ENCODE measurements at regions not wholly inside any gene's neighbourhood (a gene's known extent, or its start where the extent isn't known, plus 50 kb on each side); places are given as distances from the start of the nearest gene placed in this dataset.
"Not testable (repeated sequence)": the region's sequence is repeated elsewhere in the genome, so short reads cannot be mapped to it uniquely, and the experiment has no call there.

DNA sequence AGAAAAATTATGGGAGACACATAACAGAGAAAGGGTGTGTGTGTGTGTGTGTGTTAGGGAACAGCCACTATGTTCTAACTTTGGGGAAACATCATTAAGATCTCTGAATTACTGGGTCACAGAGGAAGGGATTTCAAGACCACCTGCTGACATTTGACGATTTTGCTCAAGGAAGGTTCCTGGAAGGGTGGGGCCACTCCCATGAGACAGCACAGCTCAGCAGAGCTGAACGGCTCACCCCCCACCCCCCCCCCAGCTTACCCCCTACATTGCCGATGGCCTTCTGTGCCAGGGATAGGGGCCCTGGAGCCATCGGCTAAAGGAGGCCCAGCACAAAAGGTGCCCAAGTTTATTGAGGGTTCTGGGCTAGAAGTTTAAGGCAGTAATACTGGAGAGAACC, 122.4 kb downstream of the NPIPB11 start:
- H3K4me3 ChIP-seq (ENCODE audit: control insufficient read depth in 1 of 7, extremely low read depth in 1 of 7, insufficient read depth in 4 of 7, low read depth in 2 of 7, low read length in 6 of 7); H3K27me3 ChIP-seq (replicated peaks in 2 of 5; ENCODE audit: control insufficient read depth in 4 of 5, insufficient read depth in 5 of 5, low read length in 4 of 5); H3K9me3 ChIP-seq (ENCODE audit: control extremely low read depth in 1 of 5, control insufficient read depth in 4 of 5, insufficient read depth in 2 of 5, low read depth in 1 of 5, low read length in 4 of 5); H3K36me3 ChIP-seq (ENCODE audit: control insufficient read depth in 4 of 4, insufficient read depth in 4 of 4, low read length in 3 of 4); CTCF ChIA-PET; H3K4me1 ChIP-seq (ENCODE audit: control extremely low read depth in 1 of 4, control insufficient read depth in 4 of 4, insufficient read depth in 4 of 4, low read length in 3 of 4); DNase-seq; H3K27ac ChIP-seq (ENCODE audit: insufficient read depth in 1 of 2, low read depth in 1 of 2, low read length in 2 of 2, poor library complexity in 1 of 2, severe bottlenecking in 2 of 2); POLR2A ChIA-PET: not testable (repeated sequence)
- WGBS (ENCODE audit: insufficient coverage) = no CpG with 5 or more reads among the region's 4 CpGs

DNA sequence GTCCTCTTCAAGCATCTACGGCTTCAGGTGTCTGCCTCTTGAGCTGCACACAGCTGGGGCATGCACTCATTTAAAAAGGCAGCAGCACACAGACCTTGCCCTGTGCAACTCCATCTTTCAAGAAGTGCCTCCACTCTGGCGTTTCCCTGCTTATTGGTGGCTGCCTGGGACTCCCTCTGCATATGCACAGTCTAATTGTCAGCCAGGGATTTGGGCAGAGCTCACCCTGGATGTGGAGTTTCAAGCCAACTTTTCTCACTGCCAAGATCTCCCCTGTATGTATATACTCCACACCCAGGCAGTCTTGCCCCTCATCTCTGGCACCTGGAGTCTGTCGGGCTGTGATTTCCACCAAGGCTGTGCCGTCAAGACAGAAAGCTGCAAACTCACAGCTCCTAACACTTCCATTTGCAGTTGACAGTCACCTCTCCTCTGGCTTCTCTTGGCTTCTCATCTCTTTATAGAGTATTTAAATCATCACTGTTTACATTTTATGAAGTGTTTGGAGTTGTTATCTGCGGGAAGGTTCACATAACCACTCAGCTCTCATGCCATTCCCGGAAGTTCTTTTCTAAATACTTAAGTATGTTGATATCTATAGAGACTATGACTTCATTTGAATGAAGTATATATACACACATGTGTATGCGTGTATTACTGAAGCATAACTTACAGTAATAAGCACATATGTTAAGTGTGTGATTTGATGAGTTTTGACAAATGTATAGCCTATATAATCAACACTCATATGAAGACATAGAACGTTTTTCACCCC, 128.2 kb downstream of the NPIPB11 start:
- CTCF ChIA-PET; H3K9me3 ChIP-seq (ENCODE audit: control extremely low read depth in 1 of 5, control insufficient read depth in 4 of 5, insufficient read depth in 2 of 5, low read depth in 1 of 5, low read length in 4 of 5); H3K4me1 ChIP-seq (ENCODE audit: control extremely low read depth in 1 of 4, control insufficient read depth in 4 of 4, insufficient read depth in 4 of 4, low read length in 3 of 4); POLR2A ChIA-PET; DNase-seq; H3K27ac ChIP-seq (ENCODE audit: insufficient read depth in 1 of 2, low read depth in 1 of 2, low read length in 2 of 2, poor library complexity in 1 of 2, severe bottlenecking in 2 of 2); H3K27me3 ChIP-seq (replicated peaks in 2 of 5; ENCODE audit: control insufficient read depth in 4 of 5, insufficient read depth in 5 of 5, low read length in 4 of 5); H3K4me3 ChIP-seq (ENCODE audit: control insufficient read depth in 1 of 7, extremely low read depth in 1 of 7, insufficient read depth in 4 of 7, low read depth in 2 of 7, low read length in 6 of 7); H3K36me3 ChIP-seq (ENCODE audit: control insufficient read depth in 4 of 4, insufficient read depth in 4 of 4, low read length in 3 of 4): not testable (repeated sequence)
- no CpG with 5 or more reads among the region's 8 CpGs for WGBS (ENCODE audit: insufficient coverage)

- H3K27me3 ChIP-seq (replicated peaks in 2 of 5; ENCODE audit: control insufficient read depth in 4 of 5, insufficient read depth in 5 of 5, low read length in 4 of 5); H3K9me3 ChIP-seq (ENCODE audit: control extremely low read depth in 1 of 5, control insufficient read depth in 4 of 5, insufficient read depth in 2 of 5, low read depth in 1 of 5, low read length in 4 of 5); H3K4me3 ChIP-seq (ENCODE audit: control insufficient read depth in 1 of 7, extremely low read depth in 1 of 7, insufficient read depth in 4 of 7, low read depth in 2 of 7, low read length in 6 of 7); H3K4me1 ChIP-seq (ENCODE audit: control extremely low read depth in 1 of 4, control insufficient read depth in 4 of 4, insufficient read depth in 4 of 4, low read length in 3 of 4); DNase-seq; CTCF ChIA-PET; POLR2A ChIA-PET; H3K36me3 ChIP-seq (ENCODE audit: control insufficient read depth in 4 of 4, insufficient read depth in 4 of 4, low read length in 3 of 4); H3K27ac ChIP-seq (ENCODE audit: insufficient read depth in 1 of 2, low read depth in 1 of 2, low read length in 2 of 2, poor library complexity in 1 of 2, severe bottlenecking in 2 of 2): not testable (repeated sequence)
- 100% methylated on average over 1 of the region's 5 CpGs for WGBS (ENCODE audit: insufficient coverage)
Measured at GRCh38 chr16:29276446-29276845, 130.1 kb downstream of the NPIPB11 start.

DNA sequence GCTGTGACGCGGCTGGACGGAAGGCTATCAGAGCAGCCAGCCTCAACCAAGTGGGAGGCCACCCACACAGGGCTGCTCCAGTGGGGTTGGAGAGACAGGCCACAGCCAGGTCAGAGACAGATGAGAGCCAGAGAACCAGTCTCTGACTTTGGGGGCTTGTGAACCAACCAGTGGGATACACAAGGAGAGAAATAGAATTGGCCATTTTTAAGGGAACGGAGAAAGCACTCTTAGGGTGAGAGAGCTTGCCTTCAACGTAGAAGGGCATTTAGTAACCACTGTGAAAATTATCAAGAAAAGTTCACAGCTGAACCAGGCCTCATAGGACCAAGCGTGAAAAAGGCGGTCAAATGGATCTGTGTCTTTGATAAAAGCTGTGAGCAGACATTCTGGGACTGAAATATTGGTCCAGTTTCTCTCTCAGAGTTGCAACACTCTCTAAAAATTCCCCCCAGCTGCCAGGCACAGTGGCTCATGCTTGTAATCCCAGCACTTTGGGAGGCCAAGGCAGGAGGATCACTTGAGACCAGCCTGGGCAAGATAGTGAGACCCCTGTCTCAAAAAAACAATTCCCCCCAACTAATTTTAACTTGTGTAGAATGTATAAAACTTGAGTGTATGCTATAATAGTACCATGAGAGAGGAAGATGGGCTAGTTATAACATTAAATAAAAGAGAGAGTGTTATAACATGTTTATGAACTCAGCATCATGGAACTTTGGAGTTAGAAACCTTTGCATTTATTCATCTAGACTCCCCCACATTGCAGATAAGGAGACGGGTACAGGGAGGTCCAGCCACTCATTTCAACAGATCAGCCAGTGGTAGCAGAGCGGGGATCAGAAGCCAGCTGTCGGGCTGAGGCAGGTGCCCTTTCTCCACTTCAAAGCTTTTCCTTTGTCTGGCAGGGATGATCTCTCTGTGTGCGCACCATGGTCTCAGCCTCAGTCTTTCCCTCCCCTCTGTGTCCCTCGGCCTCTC, 132.2 kb downstream of the NPIPB11 start:
- POLR2A ChIA-PET; H3K4me1 ChIP-seq (ENCODE audit: control extremely low read depth in 1 of 4, control insufficient read depth in 4 of 4, insufficient read depth in 4 of 4, low read length in 3 of 4); CTCF ChIA-PET; H3K36me3 ChIP-seq (ENCODE audit: control insufficient read depth in 4 of 4, insufficient read depth in 4 of 4, low read length in 3 of 4); H3K4me3 ChIP-seq (ENCODE audit: control insufficient read depth in 1 of 7, extremely low read depth in 1 of 7, insufficient read depth in 4 of 7, low read depth in 2 of 7, low read length in 6 of 7); H3K27ac ChIP-seq (ENCODE audit: insufficient read depth in 1 of 2, low read depth in 1 of 2, low read length in 2 of 2, poor library complexity in 1 of 2, severe bottlenecking in 2 of 2); H3K27me3 ChIP-seq (replicated peaks in 2 of 5; ENCODE audit: control insufficient read depth in 4 of 5, insufficient read depth in 5 of 5, low read length in 4 of 5); H3K9me3 ChIP-seq (ENCODE audit: control extremely low read depth in 1 of 5, control insufficient read depth in 4 of 5, insufficient read depth in 2 of 5, low read depth in 1 of 5, low read length in 4 of 5): not testable (repeated sequence)
- 93% methylated on average over 6 of the region's 12 CpGs for WGBS (ENCODE audit: insufficient coverage)
- DNase-seq = peak in 1 of 3 donors; percentile 14

DNA sequence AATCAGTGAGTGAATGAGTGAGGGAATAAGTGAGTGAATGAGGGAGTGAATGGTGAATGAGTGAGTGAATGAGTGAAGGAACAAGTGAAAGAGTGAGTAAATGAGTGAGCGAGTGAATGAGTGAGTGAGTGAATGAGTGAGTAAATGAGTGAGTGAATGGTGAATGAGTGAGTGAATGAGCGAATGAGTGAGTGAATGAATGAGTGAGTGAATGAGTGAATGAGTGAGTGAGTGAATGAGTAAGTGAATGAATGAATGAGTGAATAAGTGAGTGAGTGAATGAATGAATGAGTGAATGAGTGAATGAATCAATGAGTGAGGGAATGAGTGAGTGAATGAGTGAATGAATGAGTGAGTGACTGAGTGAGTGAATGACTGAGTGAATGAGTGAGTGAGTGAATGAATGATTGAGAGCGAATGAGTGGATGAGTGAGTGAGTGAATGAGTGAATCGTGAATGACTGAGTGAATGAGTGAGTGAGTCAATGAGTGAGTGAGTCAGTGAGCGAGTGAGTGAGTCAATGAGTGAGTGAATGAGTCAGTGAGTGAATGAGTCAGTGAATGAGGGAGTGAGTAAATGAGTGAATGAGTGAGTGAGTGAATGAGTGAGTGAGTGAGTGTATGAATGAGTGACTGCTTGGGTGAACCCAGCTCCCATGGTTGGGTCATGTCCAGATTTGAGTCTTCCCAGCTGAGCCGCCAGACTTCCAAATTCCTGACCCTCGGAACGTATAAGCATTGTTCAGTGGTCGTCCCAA, 133.0 kb downstream of the NPIPB11 start:
- H3K27ac ChIP-seq (ENCODE audit: insufficient read depth in 1 of 2, low read depth in 1 of 2, low read length in 2 of 2, poor library complexity in 1 of 2, severe bottlenecking in 2 of 2); CTCF ChIA-PET; H3K4me3 ChIP-seq (ENCODE audit: control insufficient read depth in 1 of 7, extremely low read depth in 1 of 7, insufficient read depth in 4 of 7, low read depth in 2 of 7, low read length in 6 of 7); H3K9me3 ChIP-seq (ENCODE audit: control extremely low read depth in 1 of 5, control insufficient read depth in 4 of 5, insufficient read depth in 2 of 5, low read depth in 1 of 5, low read length in 4 of 5); POLR2A ChIA-PET; H3K27me3 ChIP-seq (replicated peaks in 2 of 5; ENCODE audit: control insufficient read depth in 4 of 5, insufficient read depth in 5 of 5, low read length in 4 of 5); H3K36me3 ChIP-seq (ENCODE audit: control insufficient read depth in 4 of 4, insufficient read depth in 4 of 4, low read length in 3 of 4); H3K4me1 ChIP-seq (ENCODE audit: control extremely low read depth in 1 of 4, control insufficient read depth in 4 of 4, insufficient read depth in 4 of 4, low read length in 3 of 4): not testable (repeated sequence)
- DNase-seq = peak in 2 of 3 donors; percentile 33 to 58
- 97% methylated on average over 6 of the region's 9 CpGs for WGBS (ENCODE audit: insufficient coverage)

DNA sequence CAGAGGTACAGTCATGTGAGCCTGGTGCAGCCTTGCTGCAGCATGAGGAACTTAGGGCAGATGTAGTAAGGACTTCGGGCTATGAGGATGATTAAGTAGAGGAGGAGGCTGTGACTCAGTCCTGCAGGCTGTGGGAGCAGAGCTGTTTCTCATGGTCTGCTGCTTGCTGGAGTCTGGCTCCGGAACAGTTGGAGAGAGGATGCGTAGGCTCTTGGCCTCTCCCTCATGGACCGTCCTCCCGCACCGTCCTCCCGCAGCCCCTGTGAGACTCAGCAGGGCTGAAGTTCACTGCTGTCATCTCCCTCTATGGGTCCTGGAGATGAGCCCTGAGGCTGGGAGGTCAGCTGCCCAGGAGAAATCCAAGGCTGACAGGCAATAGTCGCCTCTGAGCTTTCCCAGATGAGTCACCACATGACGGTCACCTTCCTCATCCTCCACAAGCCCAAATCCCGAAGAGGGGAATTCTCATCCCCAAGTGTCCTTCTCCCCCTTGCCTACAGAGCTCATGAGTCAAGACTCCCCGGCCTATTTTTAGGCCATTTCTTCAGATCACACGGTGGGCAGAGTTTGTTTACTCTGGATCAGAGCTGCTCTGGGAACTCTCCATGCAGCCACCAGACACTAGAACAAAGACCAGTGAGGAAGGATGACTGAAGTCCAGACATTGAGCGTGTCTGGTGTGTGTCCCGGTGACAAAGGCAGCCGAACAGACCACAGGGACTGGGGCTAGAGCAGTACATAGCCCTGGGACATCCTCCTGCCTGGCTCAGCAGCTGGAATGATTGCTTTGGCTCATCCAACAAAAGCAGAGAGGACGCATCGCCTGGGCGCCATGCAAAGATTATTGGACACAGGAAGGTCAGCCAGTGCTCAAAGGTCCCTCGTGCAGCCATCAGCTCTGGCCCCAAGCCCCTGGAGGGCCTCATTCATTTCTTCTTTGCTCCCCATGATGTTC, 134.5 kb downstream of the NPIPB11 start:
- 97% methylated on average over 12 of the region's 19 CpGs for WGBS (ENCODE audit: insufficient coverage)
- H3K36me3 ChIP-seq (ENCODE audit: control insufficient read depth in 4 of 4, insufficient read depth in 4 of 4, low read length in 3 of 4); POLR2A ChIA-PET; DNase-seq; H3K9me3 ChIP-seq (ENCODE audit: control extremely low read depth in 1 of 5, control insufficient read depth in 4 of 5, insufficient read depth in 2 of 5, low read depth in 1 of 5, low read length in 4 of 5); H3K27me3 ChIP-seq (replicated peaks in 2 of 5; ENCODE audit: control insufficient read depth in 4 of 5, insufficient read depth in 5 of 5, low read length in 4 of 5); H3K4me3 ChIP-seq (ENCODE audit: control insufficient read depth in 1 of 7, extremely low read depth in 1 of 7, insufficient read depth in 4 of 7, low read depth in 2 of 7, low read length in 6 of 7); H3K27ac ChIP-seq (ENCODE audit: insufficient read depth in 1 of 2, low read depth in 1 of 2, low read length in 2 of 2, poor library complexity in 1 of 2, severe bottlenecking in 2 of 2); H3K4me1 ChIP-seq (ENCODE audit: control extremely low read depth in 1 of 4, control insufficient read depth in 4 of 4, insufficient read depth in 4 of 4, low read length in 3 of 4); CTCF ChIA-PET: not testable (repeated sequence)

All from common myeloid progenitor, CD34-positive (primary cell).